GM12878 (cell line): ENCODE measurements at regions not wholly inside any gene's neighbourhood (a gene's known extent, or its start where the extent isn't known, plus 50 kb on each side); places are given as distances from the start of the nearest gene placed in this dataset.

Source experiments
- ATAC-seq: fragments of 200-7000 bp; cut with Tn5 transposase; 3 replicates; pipeline ENCODE4 v1.9.1; 2020; ENCODE audit warnings: mild to moderate bottlenecking, moderate library complexity
- BruUV-seq: library from RNA; stranded (reverse); fragments of 400-500 nt; replicated peaks from 2 replicates; lab custom pipeline; 2021; lab: Mats Ljungman, UMichigan
- CTCF ChIA-PET: fragments of 300-600 bp; sonication (Branson Sonifier 250); formaldehyde crosslinking; extraction: SDS; loops from one replicate; lab custom pipeline; 2021; ENCODE audit warnings: inconsistent platforms; lab: Yijun Ruan, JAX
- POLR2A ChIA-PET: fragments of 350-600 bp; formaldehyde crosslinking; extraction: SDS; loops from one replicate; lab custom pipeline; 2021; ENCODE audit warnings: inconsistent platforms; lab: Charles Lee
- RAD21 ChIA-PET: fragments of 300-600 bp; sonication (Branson Sonifier 250); formaldehyde crosslinking; loops from one replicate; lab custom pipeline; 2023; ENCODE audit warnings: antibody characterized with exemption; ENCODE audit not compliant: unreplicated experiment; lab: Charles Lee
- SMC1A ChIA-PET: fragments of 300-600 bp; sonication (Branson Sonifier 250); formaldehyde crosslinking; loops from one replicate; lab custom pipeline; 2023; ENCODE audit not compliant: unreplicated experiment, uncharacterized antibody; lab: Charles Lee
- DNase-seq: peaks from one replicate; pipeline ENCODE4 v3.0.0-alpha.2; 2011; ENCODE audit warnings: low read depth, low spot score
- FAIRE-seq: peaks from 3 replicates; lab custom pipeline; 2011; peaks lifted over from hg19 to GRCh38; lab: Jason Lieb, UNC
- H2AFZ ChIP-seq: 2 replicates; pipeline ENCODE4 v1.6.0; 2011; ENCODE audit warnings: low read depth, low read length, control low read depth; ENCODE audit not compliant: control insufficient read depth
- H3K27ac ChIP-seq: 2 replicates; pipeline ENCODE4 v1.5.1; 2011; ENCODE audit warnings: control low read depth; ENCODE audit not compliant: control insufficient read depth, insufficient read depth
- H3K27me3 ChIP-seq, 2 experiments: replicated peaks in 1 of 2; 2 replicates each; pipeline versions ENCODE4 v1.6.0 to v1.6.1; 2011; ENCODE audit warnings: low read length in 1 of 2; ENCODE audit not compliant: control insufficient read depth in 2 of 2, insufficient read depth in 2 of 2
- H3K36me3 ChIP-seq, 2 experiments: 2 replicates each; pipeline ENCODE4 v1.5.1; 2011; ENCODE audit warnings: low read length in 1 of 2; ENCODE audit not compliant: control insufficient read depth in 2 of 2, insufficient read depth in 2 of 2
- H3K4me1 ChIP-seq: 2 replicates; pipeline ENCODE4 v1.6.1; 2011; ENCODE audit warnings: mild to moderate bottlenecking, low read length, moderate library complexity, mixed read lengths; ENCODE audit not compliant: control insufficient read depth, insufficient read depth
- H3K4me2 ChIP-seq: 2 replicates; pipeline ENCODE4 v1.6.0; 2011; ENCODE audit warnings: control low read depth; ENCODE audit not compliant: control insufficient read depth, insufficient read depth
- H3K4me3 ChIP-seq: fragments of 200-600 bp; sonication (generic); 2 replicates; pipeline ENCODE4 v1.5.1; 2016
- H3K79me2 ChIP-seq: 2 replicates; pipeline ENCODE4 v1.6.0; 2011; ENCODE audit warnings: low read length; ENCODE audit not compliant: control insufficient read depth, insufficient read depth
- H3K9ac ChIP-seq: 2 replicates; pipeline ENCODE4 v1.8.0; 2011; ENCODE audit warnings: low read length, control low read depth, mixed read lengths; ENCODE audit not compliant: control insufficient read depth, insufficient read depth
- H3K9me3 ChIP-seq: replicated peaks from 3 replicates; pipeline ENCODE4 v1.5.1; 2011; ENCODE audit warnings: mild to moderate bottlenecking, low read length; ENCODE audit not compliant: control insufficient read depth, insufficient read depth
- H4K20me1 ChIP-seq: 2 replicates; pipeline ENCODE4 v1.6.0; 2011; ENCODE audit not compliant: control insufficient read depth, insufficient read depth
- BCL3 ChIP-seq: IDR thresholded peaks from 2 replicates; pipeline ENCODE4 v1.6.1; 2011; ENCODE audit warnings: borderline replicate concordance, low read depth, mild to moderate bottlenecking, moderate library complexity, low read length; ENCODE audit not compliant: insufficient read depth, poor library complexity, severe bottlenecking
- CBFB ChIP-seq: IDR thresholded peaks from 2 replicates; pipeline ENCODE4 v1.6.1; 2016; ENCODE audit warnings: antibody characterized with exemption, low read depth
- E2F4 ChIP-seq: IDR thresholded peaks from 2 replicates; pipeline ENCODE4 v1.6.1; 2012; ENCODE audit warnings: low read depth, low read length, improper control_type of control experiment
- E4F1 ChIP-seq: fragments of 450-650 bp; IDR thresholded peaks from 2 replicates; pipeline ENCODE4 v1.6.1; 2018; ENCODE audit warnings: borderline replicate concordance, mild to moderate bottlenecking; ENCODE audit not compliant: partially characterized antibody
- FOS ChIP-seq: IDR thresholded peaks from 3 replicates; pipeline ENCODE4 v1.6.1; 2011; ENCODE audit warnings: borderline replicate concordance; ENCODE audit not compliant: insufficient read length; ENCODE audit errors: extremely low read depth
- FOXM1 ChIP-seq: IDR thresholded peaks from 2 replicates; pipeline ENCODE4 v1.6.1; 2012; ENCODE audit warnings: low read depth, mild to moderate bottlenecking, inconsistent platforms, low read length, moderate library complexity
- HDAC2 ChIP-seq: fragments of 200-600 bp; sonication (generic); IDR thresholded peaks from 2 replicates; pipeline ENCODE4 v1.6.1; 2017
- IRF3 ChIP-seq: fragments of 450-650 bp; IDR thresholded peaks from 2 replicates; pipeline ENCODE4 v1.6.1; 2014; ENCODE audit warnings: mild to moderate bottlenecking
- POLR2AphosphoS2 ChIP-seq: IDR thresholded peaks from 2 replicates; pipeline ENCODE4 v1.6.1; 2011; ENCODE audit warnings: low read depth, mild to moderate bottlenecking, low read length, improper control_type of control experiment, moderate library complexity
- SMARCA5 ChIP-seq: fragments of 450-650 bp; IDR thresholded peaks from 2 replicates; pipeline ENCODE4 v1.6.1; 2017; ENCODE audit warnings: mild to moderate bottlenecking
- SP1 ChIP-seq: IDR thresholded peaks from one replicate; pipeline ENCODE4 v1.6.1; 2011; ENCODE audit warnings: low read depth, low read length
- SREBF2 ChIP-seq: IDR thresholded peaks from 2 replicates; pipeline ENCODE4 v1.6.1; 2012; ENCODE audit warnings: mild to moderate bottlenecking, low read length
- SUZ12 ChIP-seq: fragments of 200-600 bp; sonication (generic); IDR thresholded peaks from one replicate; pipeline ENCODE4 v1.6.1; 2018; ENCODE audit warnings: antibody characterized with exemption, mild to moderate bottlenecking; ENCODE audit not compliant: unreplicated experiment
- TARDBP ChIP-seq: IDR thresholded peaks from 2 replicates; pipeline ENCODE4 v1.6.1; 2016; ENCODE audit warnings: borderline replicate concordance
- ZNF207 ChIP-seq: fragments of 450-650 bp; IDR thresholded peaks from 2 replicates; pipeline ENCODE4 v1.6.1; 2014; ENCODE audit warnings: antibody characterized with exemption, mild to moderate bottlenecking, borderline replicate concordance
- WGBS: methylation state at CpG from one replicate; pipeline ENCODE4 v1.1.6; 2016; ENCODE audit warnings: low lambda C conversion rate; ENCODE audit not compliant: insufficient replicate concordance, insufficient coverage; ENCODE audit errors: missing lambda C conversion rate; 5-methylcytosine and 5-hydroxymethylcytosine counted together
- in situ Hi-C: fragments of 300-500 bp; cut with MboI; formaldehyde crosslinking; loops from 9 replicates; pipeline ENCODE4 v1.14.3; 2018; ENCODE audit warnings: mixed read lengths
- intact Hi-C: fragments of 100-400 bp; cut with micrococcal nuclease; formaldehyde crosslinking; loops from one replicate; pipeline ENCODE4 v1.14.2; 2022; ENCODE audit not compliant: unreplicated experiment
- TF ChIP-seq, protein P1 (sequence below): fragments of 450-650 bp; IDR thresholded peaks from 2 replicates; pipeline ENCODE4 v1.6.1; 2018; ENCODE audit warnings: mild to moderate bottlenecking, low read depth, moderate library complexity; ENCODE audit not compliant: partially characterized antibody

GRCh38 chr12:91763654-91764370 is 381.8 kb downstream of the BTG1 start:
- H3K4me1 ChIP-seq: no peaks in the 10 kb centered on the region
- H3K4me2 ChIP-seq: no peak overlapping the region
- no peaks in the 10 kb centered on the region for H4K20me1 ChIP-seq
- WGBS: 35% methylated on average over 5 of the region's 5 CpGs
- ChIA-PET CTCF (interaction anchor here (0.6 kb wide), 1 partner anchor 96 kb away, joined by 3 read pairs; no protein-coding TSS in a partner anchor), RAD21 (no interaction called here), POLR2A (no interaction called here), SMC1A (no interaction called here)
- 0 out of 4 replicates have a peak, but pooled peaks cover 0 to 3% of the 10 kb centered on the region in 2 experiments for H3K27me3 ChIP-seq
- no TSS peak for BruUV-seq
- no peaks in the 10 kb centered on the region for H3K79me2 ChIP-seq
- in situ Hi-C loops: no loop called here
- H3K9ac ChIP-seq: no peak overlapping the region
- ATAC-seq (no peak), DNase-seq (no peak), FAIRE-seq (no peak)
- intact Hi-C loops: no loop called here
- H3K36me3 ChIP-seq: no peaks in the 10 kb centered on the region
- H2AFZ ChIP-seq: no peak overlapping the region
- H3K4me3 ChIP-seq: no peak overlapping the region
- H3K9me3 ChIP-seq: no peaks in the 10 kb centered on the region
- no peak overlapping the region for H3K27ac ChIP-seq
- TF ChIP-seq FOXM1 (no peak), BCL3 (no peak), IRF3 (no peak), E4F1 (no peak), FOS (no peak), TARDBP (no peak), POLR2AphosphoS2 (no peak), SP1 (no peak), E2F4 (no peak), SMARCA5 (no peak), CBFB (no peak), SUZ12 (no peak), HDAC2 (no peak), SREBF2 (no peak), ZNF207 (no peak)
- TF ChIP-seq, protein P1, sequence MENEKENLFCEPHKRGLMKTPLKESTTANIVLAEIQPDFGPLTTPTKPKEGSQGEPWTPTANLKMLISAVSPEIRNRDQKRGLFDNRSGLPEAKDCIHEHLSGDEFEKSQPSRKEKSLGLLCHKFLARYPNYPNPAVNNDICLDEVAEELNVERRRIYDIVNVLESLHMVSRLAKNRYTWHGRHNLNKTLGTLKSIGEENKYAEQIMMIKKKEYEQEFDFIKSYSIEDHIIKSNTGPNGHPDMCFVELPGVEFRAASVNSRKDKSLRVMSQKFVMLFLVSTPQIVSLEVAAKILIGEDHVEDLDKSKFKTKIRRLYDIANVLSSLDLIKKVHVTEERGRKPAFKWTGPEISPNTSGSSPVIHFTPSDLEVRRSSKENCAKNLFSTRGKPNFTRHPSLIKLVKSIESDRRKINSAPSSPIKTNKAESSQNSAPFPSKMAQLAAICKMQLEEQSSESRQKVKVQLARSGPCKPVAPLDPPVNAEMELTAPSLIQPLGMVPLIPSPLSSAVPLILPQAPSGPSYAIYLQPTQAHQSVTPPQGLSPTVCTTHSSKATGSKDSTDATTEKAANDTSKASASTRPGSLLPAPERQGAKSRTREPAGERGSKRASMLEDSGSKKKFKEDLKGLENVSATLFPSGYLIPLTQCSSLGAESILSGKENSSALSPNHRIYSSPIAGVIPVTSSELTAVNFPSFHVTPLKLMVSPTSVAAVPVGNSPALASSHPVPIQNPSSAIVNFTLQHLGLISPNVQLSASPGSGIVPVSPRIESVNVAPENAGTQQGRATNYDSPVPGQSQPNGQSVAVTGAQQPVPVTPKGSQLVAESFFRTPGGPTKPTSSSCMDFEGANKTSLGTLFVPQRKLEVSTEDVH: no peak
